NCI-H2081 (cell line): ENCODE measurements at regions not wholly inside any gene's neighbourhood (a gene's known extent, or its start where the extent isn't known, plus 50 kb on each side); places are given as distances from the start of the nearest gene placed in this dataset.

Source experiments
- DNase-seq, 2 experiments: peaks; one replicate each; lab custom pipeline; 2025; lab: John Stamatoyannopoulos, UW

DNA sequence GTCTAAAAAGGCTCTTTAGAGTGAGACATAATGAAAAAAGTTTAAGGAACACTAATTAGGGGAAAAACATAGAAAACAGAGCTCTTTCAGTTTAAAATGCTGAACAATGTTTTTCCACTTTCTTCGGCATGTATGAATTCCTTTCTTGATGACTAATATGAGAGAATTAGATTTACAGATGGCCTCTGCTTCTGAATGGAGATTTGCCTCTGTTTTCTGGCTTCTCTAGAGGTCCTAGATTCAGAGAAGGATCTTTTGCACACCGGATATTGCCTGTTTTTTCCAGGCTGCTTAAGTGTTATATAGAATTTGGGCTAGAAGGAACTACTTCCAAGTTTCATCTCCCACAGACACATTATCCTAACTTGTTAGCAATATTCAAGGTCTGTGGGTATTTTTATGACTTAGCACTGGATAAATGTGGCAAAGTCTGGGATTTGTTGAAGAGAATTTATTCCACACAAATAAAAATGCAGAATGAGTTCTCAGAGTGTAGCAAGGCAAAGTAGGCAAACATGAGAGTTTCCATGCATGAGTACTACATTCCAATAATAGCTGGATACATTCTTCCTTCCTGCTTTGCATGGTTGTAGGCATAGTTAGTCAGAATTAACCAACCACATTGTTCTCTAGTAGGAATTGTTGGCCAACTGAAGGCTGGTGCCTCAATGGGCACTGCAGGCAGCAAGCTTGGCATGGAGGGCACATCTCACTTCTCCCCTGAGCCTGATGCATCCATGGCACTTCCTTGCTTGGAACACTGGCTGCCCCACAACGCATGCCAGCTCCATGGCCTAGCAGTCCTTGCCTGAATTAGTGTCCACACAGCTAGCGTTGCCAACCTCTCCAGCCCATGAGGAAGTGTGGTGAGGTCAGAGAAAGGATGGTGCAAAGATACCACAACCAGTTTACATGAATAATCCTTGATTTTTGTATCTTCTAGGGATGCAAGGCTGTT, 224.2 kb downstream of the CLIC5 start:
- DNase-seq: no peak

GRCh38 chr6:45789238-45789637, 226.4 kb downstream of the CLIC5 start:
- no peak for DNase-seq

DNA sequence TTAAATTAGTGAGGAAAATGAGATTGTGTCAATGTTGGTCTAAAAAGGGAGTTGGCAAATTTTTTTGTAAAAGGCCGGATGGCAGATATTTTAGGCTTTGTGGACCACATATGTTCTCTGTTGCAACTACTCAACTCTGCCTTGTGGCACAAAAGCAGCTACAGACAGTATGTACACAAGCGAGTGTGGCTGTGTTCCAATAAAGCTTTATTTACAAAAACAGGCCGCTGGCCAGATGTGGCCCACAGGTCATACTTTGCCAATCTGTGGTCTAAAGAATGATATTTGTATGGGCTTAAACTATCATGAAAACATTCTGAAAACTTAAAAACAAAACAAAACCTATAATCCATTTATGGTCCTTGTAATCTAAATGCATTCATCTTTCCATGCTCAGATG, 228.3 kb downstream of the CLIC5 start:
- no peak for DNase-seq

GRCh38 chr6:45786355-45786781, 229.3 kb downstream of the CLIC5 start:
- DNase-seq: peak; percentile 65 to 94

DNA sequence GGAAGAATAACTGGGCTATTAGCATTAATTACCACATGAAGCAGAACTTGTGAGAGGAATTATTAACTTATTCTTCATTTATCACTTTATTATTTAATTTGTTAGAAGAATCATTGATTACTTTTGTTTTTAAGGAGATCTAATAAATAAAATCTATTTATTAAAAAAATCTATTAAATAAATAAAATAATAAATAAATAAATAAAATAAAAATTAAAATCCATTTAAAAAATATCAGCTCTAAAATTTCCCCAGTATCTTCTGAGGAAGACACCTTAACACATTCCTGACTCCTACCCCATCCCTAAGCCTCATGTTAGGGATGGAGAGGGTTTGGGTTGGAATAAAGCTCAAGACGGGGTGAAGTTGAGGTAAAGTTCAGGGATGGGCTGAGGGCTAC, 231.4 kb downstream of the CLIC5 start:
- no peak for DNase-seq

DNA sequence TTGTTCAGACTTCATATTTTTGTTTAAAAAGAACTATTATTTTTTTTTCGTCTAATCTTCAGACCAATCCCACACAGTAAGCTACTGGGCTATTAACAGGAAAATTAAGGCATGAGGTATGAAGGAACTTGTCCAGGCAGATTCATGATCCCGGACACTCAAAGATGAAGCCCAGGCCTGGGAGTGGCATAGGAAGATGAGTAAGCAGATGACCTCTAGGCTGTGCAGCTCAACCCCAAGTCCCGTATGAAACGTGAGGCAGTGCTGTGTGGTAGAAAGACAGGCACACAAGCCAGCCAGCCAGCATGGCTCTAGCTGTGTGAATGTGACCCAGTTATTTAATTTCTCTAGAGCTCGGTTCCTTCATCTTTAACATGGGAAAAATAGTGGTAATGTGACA, 231.9 kb downstream of the CLIC5 start:
- DNase-seq: no peak

DNA sequence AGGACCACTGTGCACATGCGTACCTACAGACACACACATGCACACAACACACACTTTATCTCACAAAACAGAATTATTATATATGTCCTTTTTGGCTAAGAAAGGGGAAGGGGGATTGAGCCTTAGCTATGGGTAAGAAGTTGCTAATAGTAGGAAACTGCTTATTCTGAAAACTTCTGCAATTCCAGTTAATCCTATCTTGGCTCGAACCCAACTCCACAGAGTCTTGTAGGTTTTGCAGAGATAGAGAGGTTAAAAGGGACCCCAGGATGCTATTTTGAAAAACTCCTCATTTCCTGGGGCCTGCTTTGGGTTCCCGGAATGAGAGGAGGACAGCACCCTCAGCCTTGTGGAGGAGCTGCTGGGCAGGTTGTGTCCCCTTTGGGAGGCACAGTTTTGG, 233.8 kb downstream of the CLIC5 start:
- DNase-seq: no peak

DNA sequence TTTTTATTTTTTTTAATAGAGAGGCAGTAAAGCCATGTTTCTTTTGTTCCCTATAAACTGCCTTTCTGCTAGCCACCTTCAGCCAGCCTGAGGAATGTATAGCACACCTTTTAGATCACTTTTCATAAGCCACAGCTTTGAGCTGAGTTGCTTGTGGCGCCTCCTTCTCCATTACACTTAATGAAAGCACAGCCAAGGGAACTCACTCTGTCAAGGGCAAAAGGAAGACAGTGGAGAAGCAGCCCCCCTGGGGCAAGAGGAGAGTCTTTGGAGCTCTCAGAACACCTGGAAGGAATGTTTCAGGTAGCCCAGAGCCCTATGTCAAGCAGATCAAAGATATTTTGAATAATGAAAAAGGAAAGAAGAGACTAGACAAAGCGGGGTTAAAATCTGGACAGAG, 235.1 kb downstream of the CLIC5 start:
- DNase-seq: no peak

- no peak for DNase-seq
Observed at GRCh38 chr6:45775026-45775697, 240.5 kb downstream of the CLIC5 start.

- DNase-seq: no peak
Observed at GRCh38 chr6:45773906-45774305, 241.8 kb downstream of the CLIC5 start.

DNA sequence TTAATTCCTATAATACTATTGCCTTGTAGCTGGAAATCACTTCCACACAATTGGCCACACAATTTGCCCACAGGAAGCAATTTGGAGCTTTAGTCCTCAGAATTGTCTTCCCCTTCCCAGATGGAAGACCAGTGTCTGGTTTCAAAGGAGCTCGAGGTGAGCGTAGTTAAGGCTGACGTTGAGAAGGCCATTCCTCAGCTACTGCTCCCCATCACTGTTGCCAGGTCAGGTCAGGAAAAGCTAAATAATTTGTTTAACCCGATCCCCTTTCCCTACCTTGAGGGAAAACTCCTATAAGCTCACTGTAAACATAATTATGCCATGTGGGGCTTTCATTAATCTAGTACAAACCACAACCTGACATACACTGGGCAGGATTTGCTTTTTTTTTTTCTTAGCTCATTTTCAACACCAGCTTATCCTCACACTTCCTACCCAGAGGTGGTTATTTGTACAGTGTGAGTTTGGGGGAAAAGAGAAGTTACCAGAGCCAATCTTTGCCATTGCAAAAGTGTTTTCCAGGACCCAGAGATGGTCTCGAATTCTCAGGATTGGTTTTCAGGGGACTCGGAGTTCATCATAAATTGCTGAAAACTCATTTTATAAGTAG, 242.7 kb downstream of the CLIC5 start:
- DNase-seq: peak; percentile 8 to 29

- DNase-seq: no peak
Observed at GRCh38 chr6:45772051-45772450, 243.6 kb downstream of the CLIC5 start.

GRCh38 chr6:45763281-45763680, 252.4 kb downstream of the CLIC5 start:
- DNase-seq: no peak

DNA sequence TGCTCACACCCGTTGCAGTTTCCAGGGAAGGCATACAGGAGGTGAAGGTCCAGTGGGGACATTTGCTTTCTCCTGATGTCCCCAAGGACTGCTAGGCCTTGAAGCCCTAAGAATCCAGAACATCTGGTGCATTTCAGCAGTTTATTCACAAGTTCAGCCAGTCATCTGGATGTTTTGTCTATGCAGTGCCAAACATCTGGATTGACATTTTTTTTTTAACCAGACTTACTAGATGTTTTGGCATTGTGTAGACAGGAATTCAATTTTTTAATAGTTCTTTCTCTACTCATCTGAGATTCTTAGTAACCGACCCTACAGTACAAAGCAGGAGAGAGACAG, 256.2 kb downstream of the CLIC5 start:
- no peak for DNase-seq

- DNase-seq: no peak
Observed at GRCh38 chr6:45758787-45759471, 256.7 kb downstream of the CLIC5 start.

DNA sequence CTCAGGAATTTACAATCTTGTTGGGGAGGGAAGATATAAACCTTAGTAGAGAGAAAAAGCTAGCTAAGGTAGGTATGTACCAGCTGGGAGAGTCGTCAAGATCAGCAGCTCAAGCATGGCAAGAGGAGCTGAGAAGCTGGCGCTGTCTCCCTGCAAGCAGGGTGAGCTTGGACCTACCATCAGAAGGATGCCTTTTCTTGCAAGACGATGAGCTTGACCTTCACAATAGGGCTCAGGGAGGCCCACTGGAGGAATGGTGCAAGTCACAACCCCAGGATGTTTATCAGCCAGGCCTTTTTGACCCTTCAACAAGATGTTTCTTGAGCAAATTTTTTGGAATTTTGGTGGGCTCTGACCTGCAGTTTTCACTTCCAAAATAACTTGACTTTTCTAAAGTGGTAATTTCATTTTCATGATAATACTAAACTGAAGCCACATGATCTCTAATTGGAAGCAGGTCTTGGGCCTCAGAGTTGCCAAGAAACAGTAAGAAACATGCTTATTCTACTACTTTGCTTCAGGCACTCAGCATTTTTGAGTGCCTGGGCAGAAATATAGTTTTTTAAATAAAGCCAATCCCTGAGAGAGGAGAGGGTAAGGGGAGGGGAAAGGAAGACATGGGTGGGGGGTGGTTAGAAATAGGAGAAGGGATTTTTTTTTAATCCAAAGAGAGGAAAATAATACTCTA, 258.1 kb downstream of the CLIC5 start:
- DNase-seq: no peak

GRCh38 chr6:45756606-45757005, 259.1 kb downstream of the CLIC5 start:
- DNase-seq: no peak

DNA sequence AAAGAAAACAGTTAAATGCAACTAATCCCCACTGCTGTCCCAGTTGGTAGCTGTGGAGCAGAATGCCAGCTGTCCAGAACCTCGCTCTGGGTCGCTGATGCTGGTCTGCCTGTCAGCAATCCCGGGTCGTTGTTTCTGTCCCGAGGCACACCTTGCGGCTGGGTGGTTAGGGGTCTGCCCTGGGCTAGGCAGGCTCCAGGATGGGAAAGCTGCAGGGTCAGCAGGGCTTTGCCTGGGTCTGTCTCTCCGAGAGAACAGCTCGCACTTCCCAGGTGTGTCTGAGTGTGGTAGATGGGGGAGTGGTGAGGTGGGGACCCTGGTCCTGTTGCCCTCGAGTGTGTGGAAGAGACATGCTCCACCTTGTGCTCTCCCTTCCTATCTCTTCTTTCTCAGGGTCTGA, 261.2 kb downstream of the CLIC5 start:
- DNase-seq: no peak

GRCh38 chr6:45746046-45746445, 269.6 kb downstream of the CLIC5 start:
- no peak for DNase-seq

DNA sequence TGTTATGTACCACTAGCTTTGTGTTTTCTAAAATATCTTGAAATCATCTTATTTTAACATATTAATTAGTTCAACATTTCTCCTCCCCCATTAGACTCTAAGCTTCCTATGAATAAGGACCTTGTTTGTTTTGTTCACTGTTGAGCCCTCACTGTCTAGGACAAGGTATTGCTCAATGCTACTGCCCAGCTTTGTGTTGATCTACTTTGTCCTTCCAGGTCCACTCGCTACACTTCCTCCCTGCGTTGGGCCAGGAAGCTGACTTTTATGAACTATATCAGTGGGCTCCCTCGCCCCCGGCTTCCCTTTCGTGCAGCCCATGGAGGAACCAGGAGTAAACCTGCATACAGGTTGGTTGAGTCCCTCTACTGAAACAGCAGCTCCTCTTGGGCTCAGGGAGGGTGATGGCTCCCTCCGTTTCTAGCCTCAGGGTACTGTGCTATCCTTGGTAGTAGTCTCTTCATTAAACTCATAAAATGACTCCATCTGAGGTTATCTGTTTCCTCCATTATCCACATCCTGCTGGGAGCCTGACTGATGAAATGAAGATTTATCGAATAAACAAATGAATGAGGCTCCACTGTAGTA, 272.5 kb downstream of the CLIC5 start:
- no peak for DNase-seq

GRCh38 chr6:45742591-45742990, 273.1 kb downstream of the CLIC5 start:
- DNase-seq: no peak
